ENCODE measurements at regions not wholly inside any gene's neighbourhood (a gene's known extent, or its start where the extent isn't known, plus 50 kb on each side); places are given as distances from the start of the nearest gene placed in this dataset.

DNA sequence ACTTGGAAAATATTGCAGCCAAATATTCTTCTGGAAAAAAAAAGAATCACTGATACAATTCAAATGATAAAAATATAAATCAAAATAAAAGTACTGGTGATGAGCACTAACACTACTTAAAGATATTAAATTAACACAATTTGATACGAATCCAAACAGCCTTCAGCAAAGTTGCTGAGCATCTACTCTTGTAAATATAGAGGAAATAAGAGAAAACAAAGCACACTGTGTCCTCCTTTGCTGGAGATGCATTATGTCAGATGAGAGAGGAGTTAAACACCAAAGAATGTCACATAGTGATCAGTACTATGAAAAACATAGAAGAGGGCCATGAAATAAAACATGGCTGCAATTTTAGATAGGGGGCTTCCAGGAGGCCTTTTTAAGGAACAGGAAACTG lies 177.4 kb upstream of the RNPC3 start:
- Histone ChIP-seq H3K9me3 (no peaks in the 10 kb centered on the region), H3K4me1 (no peaks in the 10 kb centered on the region), H3K36me3 (no peaks in the 10 kb centered on the region), H3K27me3 (no peaks in the 10 kb centered on the region), H3K27ac (no peak overlapping the region), H3K4me3 (no peak overlapping the region)
- TF ChIP-seq, protein P1, sequence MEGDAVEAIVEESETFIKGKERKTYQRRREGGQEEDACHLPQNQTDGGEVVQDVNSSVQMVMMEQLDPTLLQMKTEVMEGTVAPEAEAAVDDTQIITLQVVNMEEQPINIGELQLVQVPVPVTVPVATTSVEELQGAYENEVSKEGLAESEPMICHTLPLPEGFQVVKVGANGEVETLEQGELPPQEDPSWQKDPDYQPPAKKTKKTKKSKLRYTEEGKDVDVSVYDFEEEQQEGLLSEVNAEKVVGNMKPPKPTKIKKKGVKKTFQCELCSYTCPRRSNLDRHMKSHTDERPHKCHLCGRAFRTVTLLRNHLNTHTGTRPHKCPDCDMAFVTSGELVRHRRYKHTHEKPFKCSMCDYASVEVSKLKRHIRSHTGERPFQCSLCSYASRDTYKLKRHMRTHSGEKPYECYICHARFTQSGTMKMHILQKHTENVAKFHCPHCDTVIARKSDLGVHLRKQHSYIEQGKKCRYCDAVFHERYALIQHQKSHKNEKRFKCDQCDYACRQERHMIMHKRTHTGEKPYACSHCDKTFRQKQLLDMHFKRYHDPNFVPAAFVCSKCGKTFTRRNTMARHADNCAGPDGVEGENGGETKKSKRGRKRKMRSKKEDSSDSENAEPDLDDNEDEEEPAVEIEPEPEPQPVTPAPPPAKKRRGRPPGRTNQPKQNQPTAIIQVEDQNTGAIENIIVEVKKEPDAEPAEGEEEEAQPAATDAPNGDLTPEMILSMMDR (IDR thresholded peaks at IDR 0.05) = no peak
- DNase-seq (ENCODE audit: low spot score in 2 of 2) = no peak
- intact Hi-C loops (cut with DNase I) = no loop called here

DNA sequence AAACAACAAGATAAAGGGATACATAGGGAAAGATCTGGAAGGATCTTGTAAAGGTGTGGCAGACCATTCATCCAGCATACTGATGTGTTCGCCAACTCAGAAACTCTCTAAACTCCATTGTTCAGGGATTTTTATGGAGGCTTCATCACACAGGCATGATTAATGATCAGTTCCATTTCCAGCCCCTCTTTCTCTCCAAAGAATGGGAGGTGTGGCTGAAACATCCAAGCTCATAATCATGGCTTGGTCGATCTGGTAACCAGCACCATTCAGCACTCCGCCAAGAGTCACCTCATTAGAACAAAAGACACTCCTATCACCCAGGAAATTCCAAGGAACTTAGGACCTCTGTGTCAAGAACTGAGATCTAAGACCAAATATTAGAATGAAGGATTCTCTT lies 180.6 kb upstream of the RNPC3 start:
- Histone ChIP-seq H3K27ac (no peak overlapping the region), H3K27me3 (no peaks in the 10 kb centered on the region), H3K4me3 (no peak overlapping the region), H3K9me3 (no peaks in the 10 kb centered on the region), H3K36me3 (no peaks in the 10 kb centered on the region), H3K4me1 (no peaks in the 10 kb centered on the region)
- DNase-seq (ENCODE audit: low spot score in 2 of 2) = no peak
- intact Hi-C loops (cut with DNase I) = no loop called here
- TF ChIP-seq, protein P1 (IDR thresholded peaks at IDR 0.05) = no peak

DNA sequence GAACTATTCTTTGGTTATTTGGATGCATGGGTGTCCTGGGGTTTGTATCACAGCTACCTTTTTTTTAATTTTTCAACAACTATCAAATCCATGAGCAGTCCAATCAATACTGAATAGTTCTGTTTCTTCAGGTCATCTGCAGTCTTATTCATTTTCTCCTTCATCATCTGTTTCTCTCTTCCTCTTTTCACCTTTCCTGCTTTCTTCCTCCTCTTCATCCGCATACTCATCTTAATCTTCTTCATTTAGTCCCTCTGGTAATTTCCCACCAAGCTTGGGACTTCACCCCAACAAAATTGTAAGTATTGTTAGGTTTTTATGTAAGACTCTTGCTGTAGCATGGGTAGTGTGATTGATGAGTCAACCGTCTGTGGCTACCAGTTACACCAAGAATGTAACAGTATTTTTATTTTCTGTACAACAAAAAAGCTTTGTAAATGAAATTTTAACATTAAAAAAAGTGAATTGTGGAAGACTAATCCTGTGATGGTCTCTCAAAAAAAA lies 184.1 kb upstream of the RNPC3 start:
- Histone ChIP-seq H3K4me3 (no peak overlapping the region), H3K9me3 (no peaks in the 10 kb centered on the region), H3K4me1 (no peaks in the 10 kb centered on the region), H3K36me3 (no peaks in the 10 kb centered on the region), H3K27me3 (no peaks in the 10 kb centered on the region), H3K27ac (no peak overlapping the region)
- DNase-seq (ENCODE audit: low spot score in 2 of 2) = no peak
- intact Hi-C loops (cut with DNase I) = no loop called here
- TF ChIP-seq, protein P1 (IDR thresholded peaks at IDR 0.05) = no peak

DNA sequence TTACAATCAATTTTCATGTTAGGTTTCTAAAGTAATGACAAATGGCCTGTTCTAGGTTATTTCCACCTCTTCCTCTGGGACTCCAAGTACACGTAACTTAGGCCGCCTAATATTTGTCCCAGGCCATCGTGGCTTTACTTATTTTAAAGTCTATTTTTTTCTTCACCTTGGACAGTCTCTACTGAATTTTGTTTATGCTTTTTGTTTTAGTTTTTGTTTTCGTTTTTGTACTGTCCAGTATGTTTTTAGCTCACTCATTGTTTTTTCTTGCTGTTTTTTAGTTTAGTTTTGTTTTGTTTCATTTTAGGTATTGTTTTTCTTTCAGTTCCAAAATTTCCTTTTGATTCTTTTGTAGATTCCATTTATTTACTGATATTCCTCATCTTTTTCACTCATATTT lies 187.7 kb upstream of the RNPC3 start:
- H3K4me1 ChIP-seq = no peaks in the 10 kb centered on the region
- intact Hi-C loops (cut with DNase I) = no loop called here
- no peaks in the 10 kb centered on the region for H3K27me3 ChIP-seq
- no peak overlapping the region for H3K27ac ChIP-seq
- TF ChIP-seq, protein P1 (IDR thresholded peaks at IDR 0.05) = no peak
- H3K9me3 ChIP-seq = no peaks in the 10 kb centered on the region
- H3K4me3 ChIP-seq = no peak overlapping the region
- H3K36me3 ChIP-seq = no peaks in the 10 kb centered on the region
- no peak for DNase-seq (ENCODE audit: low spot score in 2 of 2)

DNA sequence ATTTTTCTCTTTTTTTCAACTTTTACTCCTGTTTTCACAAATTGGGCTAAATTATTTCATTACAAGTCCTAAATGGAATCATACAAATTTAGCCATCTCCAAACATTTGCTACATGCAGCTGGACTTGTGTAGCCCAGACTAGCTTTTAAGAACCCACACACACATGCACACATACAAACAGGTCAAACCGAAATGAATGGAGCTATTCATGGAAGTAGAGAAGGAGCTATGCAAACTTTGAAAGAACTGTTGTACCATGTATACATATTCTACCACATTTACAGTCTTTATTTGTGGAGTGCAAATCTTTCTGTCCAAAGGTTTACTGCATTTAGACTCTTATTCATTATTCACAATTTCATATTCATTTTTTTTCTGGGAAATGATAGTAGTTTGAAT lies 189.1 kb upstream of the RNPC3 start:
- TF ChIP-seq, protein P1 (IDR thresholded peaks at IDR 0.05) = no peak
- H3K36me3 ChIP-seq = no peaks in the 10 kb centered on the region
- intact Hi-C loops (cut with DNase I) = no loop called here
- H3K4me3 ChIP-seq = no peak overlapping the region
- no peaks in the 10 kb centered on the region for H3K27me3 ChIP-seq
- no peak for DNase-seq (ENCODE audit: low spot score in 2 of 2)
- H3K9me3 ChIP-seq = no peaks in the 10 kb centered on the region
- H3K27ac ChIP-seq = no peak overlapping the region
- no peaks in the 10 kb centered on the region for H3K4me1 ChIP-seq

DNA sequence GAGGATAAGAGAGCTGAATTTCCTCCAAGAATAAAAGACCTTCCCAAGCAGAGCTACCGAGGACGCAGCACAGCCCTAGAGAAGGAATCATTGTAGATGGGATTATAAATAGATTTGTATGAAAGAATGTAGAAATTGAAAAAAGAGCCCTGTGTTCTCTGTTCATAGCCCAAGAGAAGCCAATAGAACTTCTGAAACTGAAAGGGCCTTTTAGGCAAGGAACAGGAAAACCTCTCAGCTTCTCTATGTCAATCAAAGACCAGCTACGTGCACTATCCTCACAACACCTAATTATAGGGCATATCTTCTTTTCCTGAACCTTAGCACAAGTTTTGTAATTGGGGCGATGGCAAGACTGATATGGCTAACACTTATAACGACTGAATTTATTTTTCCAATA lies 192.4 kb upstream of the RNPC3 start:
- Histone ChIP-seq H3K4me1 (no peaks in the 10 kb centered on the region), H3K4me3 (no peak overlapping the region), H3K27me3 (no peaks in the 10 kb centered on the region), H3K27ac (no peak overlapping the region), H3K9me3 (no peaks in the 10 kb centered on the region), H3K36me3 (no peaks in the 10 kb centered on the region)
- TF ChIP-seq, protein P1 (IDR thresholded peaks at IDR 0.05) = no peak
- DNase-seq (ENCODE audit: low spot score in 2 of 2) = no peak
- intact Hi-C loops (cut with DNase I) = no loop called here
